Germinal center (tissue), 1 donor: ENCODE measurements at regions not wholly inside any gene's neighbourhood (a gene's known extent, or its start where the extent isn't known, plus 50 kb on each side); places are given as distances from the start of the nearest gene placed in this dataset.
"Not testable (repeated sequence)": the region's sequence is repeated elsewhere in the genome, so short reads cannot be mapped to it uniquely, and the experiment has no call there.

Experiments
- DNase-seq: peaks from one replicate; pipeline ENCODE4 v3.0.0; 2012; ENCODE audit warnings: mixed read lengths, low spot score

DNA sequence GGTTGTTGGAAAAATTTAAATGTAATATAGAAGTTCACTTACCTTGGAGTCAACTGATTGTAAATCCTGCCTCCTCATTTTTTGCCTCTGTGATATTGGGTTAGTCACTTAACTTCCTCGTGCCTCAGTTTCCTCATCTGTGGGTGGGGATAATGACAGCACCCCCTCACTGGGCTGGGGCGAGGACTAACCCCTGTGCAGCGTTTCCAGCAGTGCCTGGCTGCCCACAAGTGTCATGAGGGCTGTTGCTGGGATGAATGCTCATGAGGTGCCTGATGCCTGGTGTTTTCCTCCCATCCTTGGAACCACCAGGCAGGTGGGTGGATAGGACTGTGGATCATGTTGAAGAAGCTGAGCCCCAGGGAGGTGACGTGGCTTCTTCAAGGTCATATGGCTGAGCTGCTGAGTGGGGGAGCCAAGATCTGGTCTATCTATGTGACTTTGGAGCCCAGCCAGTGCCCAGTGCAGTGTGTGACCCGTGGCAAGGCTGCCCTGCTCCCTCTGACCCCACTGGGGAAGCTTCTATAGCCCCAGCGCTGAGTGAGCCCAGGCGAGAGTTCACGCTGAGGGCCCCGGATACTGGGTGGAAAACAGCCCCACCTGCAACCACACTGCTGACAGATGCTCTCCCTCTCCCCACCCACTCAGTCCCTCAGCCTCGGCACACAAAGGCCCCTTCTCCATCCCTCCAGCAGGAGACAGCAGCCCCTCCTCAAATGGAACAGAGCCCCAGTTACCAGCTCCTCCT is 446.0 kb downstream of the PTPRU start:
- no peak for DNase-seq

DNA sequence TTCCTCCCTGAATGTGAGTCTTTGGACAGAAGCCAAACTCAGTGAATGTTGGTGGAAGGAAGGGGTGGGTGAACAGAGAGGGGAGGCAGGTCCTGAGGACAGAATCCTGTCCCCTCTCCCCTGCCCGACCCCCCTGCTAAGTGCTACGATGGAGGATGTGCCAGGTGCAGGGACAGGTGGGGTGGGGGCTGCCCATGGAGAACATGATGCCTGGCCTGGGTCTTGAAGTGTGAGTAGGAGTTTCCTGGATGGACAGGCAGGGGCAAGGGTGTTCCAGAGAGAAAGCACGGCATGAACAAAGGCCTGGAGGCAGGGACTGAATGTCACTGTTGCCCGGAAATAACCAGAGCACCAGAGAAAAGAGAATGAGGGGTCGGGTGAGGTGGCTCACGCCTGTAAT is 445.1 kb downstream of the PTPRU start:
- not testable (repeated sequence) for DNase-seq

DNA sequence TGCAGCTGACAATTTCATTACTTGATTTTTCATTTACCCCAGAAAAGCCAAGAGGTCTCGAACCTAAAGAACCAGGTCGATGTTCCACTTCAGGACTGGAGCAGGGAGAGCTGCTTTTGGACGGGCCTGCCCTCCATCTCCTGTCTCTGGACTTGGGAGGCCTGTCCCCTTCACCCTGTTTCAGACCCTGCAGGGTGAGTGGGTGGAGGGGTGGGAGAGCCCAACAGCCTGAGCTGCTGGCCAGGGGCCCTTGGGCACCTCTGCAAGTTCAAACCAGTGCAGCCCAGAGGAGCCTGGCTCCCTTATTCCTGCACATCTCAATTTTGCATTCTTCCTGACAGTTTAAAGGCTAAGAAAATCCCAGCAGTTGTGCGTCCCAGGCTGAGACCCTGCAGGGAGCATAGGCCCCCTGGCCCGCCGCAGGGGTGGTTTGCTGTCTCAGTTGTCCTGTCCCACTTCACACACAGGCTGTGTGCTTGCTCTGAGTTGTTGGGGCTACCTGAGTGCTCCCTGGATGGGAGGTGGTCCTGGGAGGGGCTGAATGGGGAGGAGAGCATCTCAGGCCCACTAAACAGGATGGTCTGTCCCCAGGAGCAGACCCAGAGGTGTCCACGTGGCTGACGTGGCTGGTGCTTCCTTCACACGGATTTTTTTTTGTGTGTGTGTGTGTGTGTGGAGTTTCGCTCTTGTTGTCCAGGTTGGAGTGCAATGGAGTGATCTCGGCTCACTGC is 443.7 kb downstream of the PTPRU start:
- DNase-seq = no peak

DNA sequence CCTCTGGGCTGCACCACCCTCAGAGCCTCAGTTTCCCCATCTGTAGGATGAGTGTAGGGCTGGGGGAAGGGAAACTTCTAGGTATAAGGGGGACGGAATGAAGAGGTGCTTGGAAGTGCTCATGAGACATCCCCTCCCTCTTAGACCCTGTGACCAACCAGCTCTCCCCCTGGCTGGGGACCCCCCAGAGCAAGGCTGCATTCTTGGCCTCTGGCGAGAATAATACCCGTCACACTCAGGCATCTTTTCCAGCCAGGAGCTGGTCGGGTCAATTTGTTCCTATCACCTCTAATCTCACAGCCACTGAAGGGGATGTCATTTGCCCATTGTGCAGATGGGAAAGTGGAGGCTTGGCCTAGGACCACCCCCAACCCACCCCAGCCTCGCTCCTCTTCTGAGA is 443.0 kb downstream of the PTPRU start:
- DNase-seq = no peak

DNA sequence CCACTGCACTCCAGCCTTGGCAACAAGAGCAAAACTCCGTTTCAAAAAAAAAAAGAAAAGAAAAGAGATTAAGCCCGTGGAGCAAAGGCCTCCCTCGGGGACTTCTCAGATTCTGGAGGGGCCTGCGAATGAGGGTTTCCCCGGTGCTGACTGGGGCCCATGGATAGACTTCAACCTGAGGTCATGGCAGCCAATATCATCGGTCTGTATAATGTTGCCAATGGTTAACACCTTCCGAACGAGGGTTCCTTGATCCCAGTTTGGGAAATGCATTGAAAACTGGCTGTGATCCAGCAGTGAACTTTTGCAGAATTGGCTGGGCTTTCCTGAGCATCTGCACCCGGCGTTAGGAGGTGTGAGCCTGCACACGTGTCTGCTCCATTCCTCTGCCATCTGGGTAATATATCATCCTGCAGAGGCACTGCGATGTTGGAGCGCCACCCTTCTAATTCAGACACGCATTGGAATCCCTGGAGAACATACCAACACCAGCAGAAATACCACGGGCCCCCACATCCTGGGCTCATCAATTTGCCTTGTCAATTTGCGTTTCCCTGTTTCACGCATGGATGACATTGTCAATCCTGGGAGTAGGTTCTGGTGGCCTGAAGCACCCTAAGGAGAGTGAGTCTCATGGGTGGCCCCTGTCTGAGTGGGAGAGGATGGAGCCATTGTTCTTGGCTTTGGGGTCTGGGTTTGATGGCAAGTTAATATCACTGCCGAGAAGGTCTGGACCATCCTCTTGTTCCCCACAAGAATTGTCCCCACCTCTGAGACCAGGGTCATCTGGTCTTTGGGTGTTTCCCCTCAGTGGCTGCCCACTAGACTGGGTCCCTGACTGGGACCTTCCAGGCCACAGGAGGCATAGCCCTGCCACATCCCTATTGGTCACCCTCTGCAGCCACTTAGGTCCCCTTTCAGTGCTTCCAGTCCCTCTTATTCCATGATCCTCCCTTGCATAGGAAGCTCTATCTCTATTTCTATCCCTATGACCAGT is 441.0 kb downstream of the PTPRU start:
- DNase-seq = no peak

DNA sequence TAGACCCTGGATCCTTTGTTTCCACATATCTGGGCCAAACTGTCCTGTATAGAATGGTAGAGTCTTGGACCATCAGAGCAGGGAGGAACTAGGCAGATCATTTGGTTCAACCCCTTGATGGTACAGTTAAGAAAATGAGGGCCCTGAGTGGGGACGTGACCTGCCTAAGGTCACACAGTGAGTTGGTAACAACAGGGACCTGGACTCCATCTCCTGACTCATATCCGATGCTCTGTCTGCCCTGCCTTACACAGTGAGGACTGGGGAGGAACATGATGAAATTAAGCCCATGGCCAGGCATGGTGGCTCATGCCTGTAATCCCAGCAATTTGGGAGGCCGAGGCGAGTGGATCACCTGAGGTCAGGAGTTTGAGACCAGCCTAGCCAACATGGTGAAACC is 440.2 kb downstream of the PTPRU start:
- DNase-seq = no peak

DNA sequence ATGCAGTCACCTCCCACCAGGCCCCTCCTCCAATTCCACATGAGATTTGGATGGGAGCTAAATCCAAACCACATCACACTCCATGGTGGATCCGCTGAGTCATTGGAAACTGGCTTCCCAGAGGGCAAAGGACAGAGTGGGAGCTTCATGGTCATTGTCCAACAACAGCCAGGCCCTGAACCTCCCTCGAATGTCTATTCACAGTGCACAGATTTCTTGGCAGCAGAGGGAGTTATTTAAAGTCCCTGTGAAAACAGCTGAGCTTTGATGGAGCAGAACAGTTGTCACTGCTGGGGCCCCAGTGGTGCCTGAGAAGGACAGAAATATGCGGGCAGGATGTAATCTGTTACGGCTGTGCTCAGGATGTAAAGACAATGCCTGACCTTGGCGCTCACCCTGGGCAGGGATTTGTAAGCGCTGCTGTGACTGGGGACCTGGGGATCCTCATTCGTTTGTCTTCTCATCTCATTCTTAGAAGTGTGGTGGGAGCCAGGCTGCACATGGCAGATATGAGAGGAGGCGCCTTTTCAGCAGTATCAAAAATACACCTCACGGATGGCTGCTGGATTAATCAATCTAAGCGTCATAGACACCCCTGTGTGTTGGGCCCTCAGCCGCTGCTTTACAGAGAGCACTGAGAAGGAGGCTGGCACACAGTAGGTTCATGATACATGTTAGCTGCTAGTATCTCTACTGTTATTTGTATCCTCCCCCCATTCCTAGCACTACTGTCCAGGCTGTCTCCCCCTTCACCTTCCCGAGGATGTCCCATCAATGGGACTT is 439.4 kb downstream of the PTPRU start:
- DNase-seq = no peak

DNA sequence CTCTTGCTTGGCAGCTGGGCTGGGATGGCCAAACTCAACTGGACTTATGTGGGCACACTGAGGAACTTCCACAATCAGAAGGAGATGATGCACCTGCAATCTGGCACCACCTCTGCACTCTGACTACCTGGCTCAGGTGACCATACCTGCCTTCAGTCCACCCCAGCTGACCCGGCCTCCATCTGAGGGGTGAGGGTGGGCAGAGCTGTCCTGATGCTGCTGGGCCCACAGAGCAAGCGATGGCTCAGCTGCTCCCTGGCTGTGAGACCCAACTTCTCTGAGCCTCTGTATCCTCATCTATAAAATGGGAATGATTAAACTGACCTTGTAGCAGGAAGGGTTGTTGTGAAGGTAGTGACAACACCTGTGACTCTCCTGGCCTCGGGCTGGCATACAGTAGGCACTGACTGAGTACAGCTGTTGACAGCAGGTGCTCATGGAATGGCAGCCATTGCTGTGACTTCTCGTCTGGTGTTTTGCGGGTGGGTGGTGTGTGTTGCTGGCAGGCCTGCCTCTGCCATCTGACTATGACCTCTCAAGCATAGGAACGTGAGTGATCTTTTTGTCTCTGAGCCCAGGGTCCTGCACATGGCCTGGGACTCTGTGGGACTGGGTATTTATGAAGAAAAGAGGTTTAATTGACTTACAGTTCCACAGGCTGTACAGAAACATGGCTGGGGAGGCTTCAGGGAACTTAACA is 438.5 kb downstream of the PTPRU start:
- DNase-seq = no peak

DNA sequence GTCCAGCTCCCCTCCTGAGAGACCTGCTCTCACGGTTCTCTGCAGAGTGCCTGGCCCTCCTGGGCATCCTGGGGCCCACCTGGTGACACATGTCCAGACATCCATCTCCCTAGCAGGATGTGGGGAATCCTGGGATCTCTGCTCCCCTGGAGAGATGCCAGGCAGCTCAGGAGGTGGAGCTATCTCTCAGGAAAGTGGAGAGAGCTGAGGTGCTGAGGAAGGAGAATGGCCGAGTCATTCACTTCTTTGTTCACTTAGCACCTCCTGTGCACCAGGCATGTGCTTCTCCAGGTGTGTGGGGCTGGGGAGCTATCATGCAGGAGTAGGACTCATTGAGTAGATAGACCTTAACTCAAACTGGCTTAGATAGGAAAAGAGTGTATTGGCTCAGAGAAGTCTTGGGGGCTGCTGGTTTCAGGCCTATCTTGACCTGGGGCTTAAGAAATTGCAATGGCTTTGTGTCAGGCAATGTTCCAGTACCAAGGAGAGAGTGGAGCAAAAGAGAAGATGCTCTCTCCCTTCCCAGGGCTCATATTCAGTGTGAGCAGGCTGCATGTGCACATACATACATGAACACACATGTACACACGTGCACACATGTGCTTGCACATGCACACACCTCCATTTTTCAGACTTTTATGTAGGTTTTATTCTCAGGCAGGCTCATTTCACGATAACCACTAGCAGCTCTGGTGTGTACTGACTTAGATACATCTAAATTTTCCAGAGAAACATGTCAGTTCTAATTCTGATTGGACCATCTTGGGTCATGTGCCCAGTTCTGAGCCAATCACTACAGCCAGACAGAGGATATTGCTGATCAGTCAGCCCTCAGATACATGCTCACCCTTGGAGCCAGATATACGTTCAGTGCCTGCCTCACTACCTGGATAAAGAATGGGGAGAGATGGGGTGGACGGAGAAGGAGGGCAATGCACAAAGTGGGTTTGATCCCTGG is 437.6 kb downstream of the PTPRU start:
- no peak for DNase-seq

DNA sequence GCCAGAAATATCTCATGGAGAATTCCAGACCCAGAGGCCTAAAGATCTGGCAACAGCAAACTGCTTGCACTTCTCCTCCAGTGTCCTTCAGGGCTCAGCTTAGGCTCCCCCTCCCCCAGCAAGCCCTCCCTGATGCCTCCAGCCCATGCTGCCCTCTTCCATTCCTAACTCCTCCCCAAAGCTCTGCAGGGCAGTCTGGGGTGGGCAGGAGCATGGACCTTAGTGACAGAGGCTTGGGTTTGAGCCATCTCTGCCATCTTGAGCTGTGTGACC is 436.8 kb downstream of the PTPRU start:
- no peak for DNase-seq

DNA sequence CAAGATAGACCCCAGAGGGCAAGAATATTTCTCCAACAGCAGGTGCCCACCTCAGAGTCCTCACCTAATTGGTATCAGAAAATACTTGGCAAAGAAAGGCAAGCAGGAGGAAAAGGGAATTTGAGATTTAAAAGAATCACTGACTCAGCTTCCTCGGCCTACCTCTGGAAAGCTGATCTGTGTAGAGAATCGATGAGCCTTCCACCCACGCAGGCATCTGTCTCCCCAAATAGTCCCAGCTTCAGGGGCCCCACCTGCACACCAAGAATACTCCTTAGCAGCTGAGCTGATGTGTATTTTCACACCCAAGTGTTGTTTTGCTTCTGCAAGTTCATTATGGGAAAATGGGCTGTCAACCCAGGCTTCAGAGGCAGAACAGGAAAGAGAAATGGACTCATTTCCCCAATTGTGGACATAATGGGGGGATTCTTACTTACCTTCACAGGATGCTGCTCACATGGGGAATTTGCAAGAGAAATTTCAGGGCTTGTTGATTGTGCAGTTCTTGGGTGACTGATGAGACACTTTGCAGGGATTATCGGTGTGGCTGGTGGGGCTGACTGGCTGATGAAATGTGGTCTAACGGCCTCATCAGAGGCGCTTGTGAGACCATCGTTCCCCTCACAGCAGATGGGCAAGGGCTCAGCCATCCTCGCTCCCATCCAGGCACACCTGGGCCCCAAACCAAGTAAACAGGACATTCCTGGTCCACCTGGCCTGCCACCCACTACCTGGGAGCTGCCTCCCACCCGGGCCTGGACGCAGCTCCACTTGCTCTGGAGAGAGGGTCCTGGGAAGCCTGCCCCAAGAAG is 436.3 kb downstream of the PTPRU start:
- DNase-seq = no peak

DNA sequence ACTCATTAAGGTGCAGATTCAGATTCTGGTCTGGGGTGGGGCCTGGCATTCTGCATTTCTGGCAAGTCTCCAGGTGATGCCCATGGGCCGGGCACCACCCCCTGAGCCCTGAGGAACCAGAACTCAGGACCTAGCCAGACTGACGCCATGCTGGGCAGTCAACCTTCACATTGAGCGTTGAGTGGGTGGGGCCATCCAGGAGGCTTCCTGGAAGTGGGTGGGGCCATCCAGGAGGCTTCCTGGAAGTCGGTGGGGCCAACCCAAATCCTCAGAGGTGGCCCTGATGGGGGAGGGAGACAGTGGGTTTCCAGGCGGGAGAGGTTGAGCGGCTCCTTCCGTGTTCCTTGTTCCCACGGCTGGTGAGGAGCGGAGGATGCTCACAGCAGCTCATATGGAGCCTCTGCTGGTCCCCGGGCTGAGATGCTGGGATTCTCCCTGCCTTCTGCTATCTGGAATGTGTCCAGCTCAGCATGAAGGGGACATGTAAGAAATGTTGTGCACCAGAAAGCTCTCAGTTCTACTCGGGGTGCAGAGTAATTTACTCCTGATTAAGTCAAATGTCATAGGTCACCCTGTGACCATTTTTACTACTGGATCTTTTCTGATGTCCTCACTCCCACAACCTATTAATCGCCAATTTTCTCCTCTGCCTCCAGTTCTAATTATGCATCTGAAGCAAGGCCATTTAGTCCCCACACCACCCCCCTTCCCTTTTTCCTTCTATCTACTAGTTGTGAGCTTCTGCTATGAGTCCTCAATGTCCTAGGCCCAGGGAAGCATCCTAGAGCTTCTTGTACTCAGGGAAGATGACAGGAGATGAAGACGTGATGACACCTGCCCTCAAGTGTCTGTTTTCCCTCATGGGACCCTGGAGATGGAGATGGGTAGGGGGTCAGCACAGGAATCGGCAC is 435.4 kb downstream of the PTPRU start:
- DNase-seq = no peak

DNA sequence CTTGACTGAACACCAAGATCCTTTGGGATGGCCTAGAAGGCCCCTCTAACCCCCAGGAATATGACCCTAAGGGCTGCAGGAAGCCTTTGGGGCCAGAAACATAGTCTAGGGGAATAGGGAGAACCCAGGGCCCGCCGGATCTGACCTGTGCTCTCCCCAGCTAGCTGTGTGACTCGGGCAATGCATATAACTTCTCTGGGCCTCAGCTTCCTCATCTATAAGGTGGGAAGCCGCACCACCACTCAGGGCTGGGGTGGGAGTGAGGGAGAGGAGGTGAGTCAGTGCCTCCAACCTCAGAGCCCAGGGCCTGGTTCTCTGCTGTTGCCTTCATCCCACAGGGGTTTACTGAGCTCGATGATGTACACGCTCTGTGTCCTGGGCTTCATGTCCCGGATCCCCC is 434.4 kb downstream of the PTPRU start:
- no peak for DNase-seq

DNA sequence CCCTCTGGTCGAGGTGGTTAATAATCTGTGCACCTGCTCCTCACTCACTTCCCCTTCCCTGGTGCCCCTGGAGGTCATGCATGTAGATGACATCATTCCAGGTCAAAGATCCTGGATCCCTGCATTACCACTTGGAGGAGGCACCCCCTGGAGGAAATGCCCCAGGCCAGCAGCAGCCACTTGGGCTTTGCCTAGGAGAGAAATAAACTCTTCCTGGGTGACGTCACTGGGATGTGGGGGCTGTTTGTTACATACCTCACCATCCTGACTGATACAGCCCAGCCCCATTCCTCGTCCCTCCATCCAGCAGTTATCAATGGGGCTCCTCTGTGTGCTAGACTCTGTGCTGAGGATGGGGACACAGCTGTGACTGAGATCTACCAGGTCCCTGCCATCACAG is 433.6 kb downstream of the PTPRU start:
- DNase-seq = no peak

DNA sequence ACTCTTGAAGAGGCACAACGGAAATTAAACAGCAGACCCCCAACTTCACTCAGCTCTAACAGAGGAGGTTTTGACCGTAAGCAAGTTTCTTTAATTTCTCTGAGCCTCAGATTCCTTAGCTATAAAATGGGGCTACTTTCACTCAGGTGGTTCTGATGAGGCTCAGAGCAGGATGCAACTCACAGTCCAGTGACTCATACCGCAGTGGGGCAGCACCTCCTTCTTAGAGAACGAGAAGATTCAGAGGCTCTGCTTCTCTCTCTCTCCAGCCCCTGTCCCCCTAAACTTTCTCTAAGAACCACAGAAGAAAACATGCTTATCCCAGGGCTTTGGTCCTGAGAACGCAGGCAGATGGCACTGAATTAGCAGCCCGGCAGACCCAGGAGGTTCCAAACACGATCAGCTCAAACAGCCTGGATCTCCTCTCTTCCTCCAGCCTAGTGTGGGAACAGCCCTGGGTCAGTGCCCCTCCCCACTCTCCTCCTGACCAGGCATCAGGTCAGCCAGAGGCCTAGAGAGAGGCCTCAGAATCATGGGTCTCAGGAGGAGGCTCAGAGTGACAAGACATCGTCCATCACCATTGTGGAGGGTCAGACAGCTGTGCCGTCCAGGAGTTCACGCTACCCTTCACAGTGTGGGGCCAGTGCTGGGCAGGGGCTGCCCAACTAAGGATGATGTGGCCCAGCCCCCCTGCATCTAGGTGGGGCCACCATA is 433.0 kb downstream of the PTPRU start:
- DNase-seq = no peak

DNA sequence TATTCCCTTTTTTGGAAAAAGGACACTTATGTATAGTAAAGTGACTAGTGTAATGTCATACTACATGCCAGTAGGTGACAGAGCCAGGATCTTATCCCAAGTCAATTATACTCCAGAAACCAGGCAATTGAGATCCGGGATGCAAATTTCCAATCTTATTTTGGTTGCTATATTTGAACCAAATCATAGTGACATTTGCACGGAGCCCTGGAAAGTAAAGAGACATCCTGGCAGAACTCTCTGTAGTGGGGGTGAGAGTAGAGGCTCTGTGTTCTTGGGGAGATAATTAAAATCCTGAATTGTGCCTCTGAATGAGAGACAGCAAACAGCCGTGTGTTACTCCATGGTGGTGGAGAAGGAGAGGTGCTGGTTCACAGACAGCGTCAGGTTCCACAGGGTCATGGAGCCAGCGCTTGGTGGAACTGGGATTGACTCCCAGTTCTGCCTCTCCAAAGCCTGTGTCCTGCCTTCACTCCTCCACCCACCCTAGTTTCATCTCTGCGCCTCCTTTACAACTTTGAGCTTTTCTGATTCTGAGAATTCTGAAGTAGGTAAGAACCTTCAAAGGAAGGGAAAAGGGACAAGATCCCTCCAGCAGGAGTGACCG is 432.3 kb downstream of the PTPRU start:
- DNase-seq = no peak

DNA sequence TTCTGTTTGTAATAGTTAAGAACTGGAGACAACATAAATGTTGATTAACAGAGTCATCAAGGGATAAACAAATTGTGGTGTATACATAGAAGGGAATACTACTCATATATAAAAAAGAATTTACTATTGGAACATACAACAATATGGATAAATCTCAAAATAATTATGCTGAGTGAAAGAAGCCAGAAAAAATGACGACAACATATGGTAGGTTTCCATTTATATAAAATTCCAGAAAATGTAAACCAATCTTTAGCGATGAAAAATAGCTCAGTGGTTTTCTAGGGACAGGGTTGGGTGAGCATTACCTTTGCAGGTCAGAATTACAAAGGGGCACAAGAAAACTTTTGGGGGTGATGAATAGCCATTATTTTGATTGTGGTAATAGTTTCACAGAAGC is 431.6 kb downstream of the PTPRU start:
- DNase-seq = no peak
